NCI-H128 (cell line): ENCODE measurements at regions not wholly inside any gene's neighbourhood (a gene's known extent, or its start where the extent isn't known, plus 50 kb on each side); places are given as distances from the start of the nearest gene placed in this dataset.

ENCODE experiments used
- DNase-seq: peaks from one replicate; lab custom pipeline; 2025; ENCODE audit not compliant: unreplicated experiment; lab: John Stamatoyannopoulos, UW

DNA sequence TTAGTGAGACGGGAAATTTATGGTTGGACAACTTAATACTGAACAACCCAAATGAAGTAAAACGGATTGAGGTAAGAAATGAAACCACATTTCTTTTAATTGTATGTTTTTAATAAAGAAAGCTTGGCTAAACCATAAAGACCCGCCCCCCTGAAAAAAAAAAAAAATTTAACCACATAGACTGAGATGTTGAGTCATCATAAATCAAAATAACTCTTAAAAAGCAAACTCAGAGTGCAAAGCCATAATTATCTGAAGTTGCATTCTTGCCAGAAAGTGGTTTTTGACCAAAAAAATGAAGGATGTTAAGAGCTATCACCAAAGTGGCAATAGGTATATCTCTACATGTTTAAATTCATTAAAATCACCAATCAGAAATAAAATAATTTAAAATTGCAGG lies 101.8 kb upstream of the COL21A1 start:
- DNase-seq = no peak

DNA sequence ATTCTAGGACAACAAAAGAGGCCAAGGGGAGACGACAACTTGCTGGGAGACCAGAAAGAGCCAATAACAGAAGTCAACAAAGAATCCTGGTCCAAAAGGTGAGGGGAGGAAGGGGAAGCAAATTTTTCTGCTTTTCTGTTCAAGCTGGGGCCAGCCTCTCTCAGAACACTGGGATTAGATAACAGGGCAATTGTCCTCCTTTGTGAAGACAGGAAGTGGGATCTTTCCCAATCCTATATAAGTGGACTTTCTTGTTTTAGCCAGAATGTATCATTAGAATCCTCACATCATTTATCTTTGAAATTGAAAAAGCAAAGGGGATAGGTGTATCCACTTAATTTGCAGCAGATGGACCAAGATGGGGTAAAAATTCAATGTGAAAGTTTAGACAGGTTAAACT lies 101.2 kb upstream of the COL21A1 start:
- DNase-seq = no peak

DNA sequence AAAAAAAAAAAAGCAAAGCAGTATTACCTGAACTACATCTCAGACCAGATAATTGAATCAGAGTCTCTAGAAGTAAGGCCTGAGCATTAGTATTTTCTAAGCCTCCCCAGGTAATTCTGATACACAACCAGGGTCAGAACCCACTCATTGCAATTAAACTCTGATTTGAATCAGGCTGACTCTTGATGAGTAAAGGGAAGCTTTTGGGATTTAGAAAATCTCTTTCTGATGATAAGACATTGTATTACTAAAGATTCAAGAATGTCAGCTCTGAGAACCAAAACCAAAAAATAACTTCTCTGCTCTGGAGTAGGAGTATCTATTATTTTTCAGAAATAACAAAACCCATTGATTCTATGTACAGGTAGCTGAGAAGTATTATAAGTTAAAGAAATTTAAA lies 100.1 kb upstream of the COL21A1 start:
- no peak for DNase-seq

DNA sequence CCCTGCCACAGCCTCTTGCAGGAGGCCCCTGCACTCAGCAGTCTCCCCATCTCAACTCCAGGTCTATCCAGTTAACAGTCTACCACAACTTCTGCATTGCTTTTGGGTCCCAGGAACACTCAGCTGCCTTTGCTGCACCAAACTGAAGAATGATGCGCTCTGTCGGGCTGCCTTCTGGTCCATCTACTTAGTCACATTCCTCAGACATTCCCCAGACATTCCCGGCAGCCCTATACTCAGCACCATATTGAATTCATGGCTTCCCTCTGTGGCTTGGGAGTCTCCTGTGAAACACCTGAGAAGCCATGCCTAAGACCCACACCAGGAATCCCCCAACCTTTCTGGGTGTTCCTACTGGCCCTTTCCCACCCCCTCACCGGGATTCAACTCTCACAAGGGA lies 99.6 kb upstream of the COL21A1 start:
- no peak for DNase-seq

DNA sequence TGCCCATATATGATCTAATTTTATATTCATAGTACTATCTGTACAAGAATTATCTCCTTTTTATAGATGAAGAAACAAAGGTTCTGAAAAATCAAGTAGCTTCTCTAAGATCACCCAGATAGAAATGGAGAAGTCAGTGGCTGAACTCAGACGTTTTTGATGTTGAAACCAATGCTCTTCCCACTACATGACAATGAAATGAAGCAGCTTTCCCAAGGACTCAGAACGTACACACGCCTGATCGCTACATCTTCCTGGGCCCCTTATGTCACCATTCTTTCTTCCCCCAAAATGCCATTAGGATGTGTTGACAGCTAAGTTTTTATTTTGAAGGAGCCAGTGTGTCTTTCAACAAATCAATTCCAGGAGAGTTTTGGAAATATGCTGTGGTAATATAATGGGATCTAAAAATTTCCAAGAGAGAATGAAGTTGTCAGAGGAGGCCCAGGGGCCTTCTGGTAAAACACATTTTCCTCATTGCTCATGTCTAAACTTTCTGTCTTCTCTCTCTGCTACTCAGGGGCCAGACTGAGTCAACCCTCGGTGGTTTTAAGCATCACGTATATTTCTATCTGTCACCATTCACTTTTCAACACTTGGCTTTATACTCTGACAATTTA lies 98.1 kb upstream of the COL21A1 start:
- DNase-seq = no peak

DNA sequence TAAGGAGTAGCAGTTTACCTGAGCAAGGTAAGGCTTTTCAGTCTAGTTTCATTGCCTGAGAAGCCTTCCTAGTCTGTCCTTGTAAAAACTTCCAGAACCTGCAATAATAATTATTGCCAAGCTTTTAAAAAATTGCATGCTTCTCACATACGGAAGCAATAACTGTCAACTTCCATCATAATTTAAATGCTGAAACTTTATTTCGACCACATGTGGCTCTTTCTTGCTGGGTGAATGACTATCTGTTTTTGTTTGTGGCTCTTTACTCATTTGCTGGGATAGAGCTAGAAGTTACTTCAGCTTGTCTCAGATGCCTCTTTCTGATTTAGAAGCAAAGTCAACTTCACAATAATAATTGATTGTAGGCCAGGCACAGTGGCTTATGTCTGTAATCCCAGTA lies 95.9 kb upstream of the COL21A1 start:
- no peak for DNase-seq

DNA sequence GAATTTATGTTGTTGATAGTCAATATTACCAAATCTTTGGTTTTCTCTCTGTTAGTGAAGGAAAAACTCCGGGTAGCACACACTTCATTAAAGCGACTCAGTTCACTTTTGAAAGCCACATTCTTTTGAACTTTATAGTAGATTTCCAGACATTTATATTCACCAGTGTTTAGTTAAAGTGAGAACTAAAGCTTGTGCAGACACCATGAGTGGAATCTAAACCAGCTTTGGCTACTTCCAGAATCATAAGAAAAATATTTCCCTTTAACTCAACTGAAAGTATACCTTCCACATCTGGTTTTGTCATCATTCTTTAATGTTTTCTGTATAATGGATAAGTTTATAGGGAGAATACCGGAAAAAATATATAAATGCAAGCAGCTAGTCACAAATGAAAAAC lies 92.1 kb upstream of the COL21A1 start:
- DNase-seq = no peak

DNA sequence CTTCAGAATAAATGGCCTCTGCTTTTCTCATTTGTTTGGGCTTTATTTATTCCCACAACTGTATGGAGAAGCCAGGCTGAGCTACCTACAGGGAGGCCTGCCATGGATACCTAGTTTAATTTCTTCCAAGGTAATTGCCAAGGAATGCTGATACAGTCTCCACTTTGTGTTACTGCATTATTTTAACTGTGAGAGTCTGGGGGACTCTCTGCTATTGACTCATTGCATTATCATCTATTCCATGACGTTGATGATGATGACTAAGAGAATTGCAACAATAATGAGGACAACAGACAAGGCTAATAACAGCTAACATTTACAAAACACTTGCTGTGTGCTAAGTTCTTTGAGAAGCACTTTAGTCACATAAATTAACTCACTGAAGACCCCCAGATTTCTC lies 88.3 kb upstream of the COL21A1 start:
- DNase-seq = no peak

DNA sequence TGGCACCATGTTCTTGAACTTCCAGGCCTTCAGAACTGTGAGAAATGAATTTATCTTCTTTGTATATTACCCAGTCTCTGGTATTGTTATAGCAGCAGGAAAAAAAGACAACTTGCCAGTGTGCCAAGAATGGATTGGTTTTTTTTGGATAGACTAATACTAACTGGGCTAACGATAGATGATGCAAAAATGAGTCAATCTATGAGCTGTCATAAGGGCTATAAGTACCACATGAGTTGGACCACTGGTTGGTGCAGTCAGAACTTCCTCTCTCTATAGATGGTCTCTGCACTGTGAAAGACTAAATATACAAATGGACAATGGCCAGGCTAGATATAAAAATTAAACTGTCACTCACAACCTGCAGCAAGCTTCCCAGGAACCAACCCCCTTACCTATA lies 87.6 kb upstream of the COL21A1 start:
- DNase-seq = no peak

DNA sequence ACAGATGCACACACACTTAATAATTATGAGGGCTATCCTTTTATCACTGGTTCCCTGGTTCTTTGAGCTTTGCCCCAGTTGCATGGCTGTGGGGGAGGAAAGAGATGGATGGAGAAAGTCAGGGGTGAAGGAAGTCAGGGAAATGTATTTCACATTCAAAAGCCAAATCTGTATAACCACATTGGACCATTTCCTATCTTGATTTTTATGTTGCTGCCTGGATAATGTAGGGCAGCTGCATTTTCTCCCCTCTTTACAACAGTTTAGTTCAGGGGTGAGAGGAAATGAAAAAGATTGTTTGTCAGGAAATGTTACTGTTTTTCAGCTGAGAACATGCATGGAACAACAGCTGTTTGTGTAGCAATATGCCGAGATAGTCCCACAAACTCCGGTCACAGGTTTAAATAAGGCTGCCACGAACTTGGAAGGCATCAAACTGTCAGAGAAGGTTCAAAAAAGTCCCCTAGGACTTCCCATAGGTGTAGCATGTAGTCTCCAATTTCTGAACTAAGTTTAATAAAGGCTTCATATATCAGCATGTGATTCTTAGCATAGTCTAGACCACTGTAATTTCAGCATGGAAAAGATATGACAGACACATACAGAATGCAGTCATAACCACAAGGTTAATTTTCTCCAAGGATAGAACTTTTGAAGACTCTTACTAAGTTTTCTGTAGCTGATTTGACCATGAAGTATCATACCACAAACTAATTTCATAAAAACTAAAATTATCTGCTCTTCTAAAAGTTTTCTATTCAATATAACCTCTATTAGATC lies 82.1 kb upstream of the COL21A1 start:
- no peak for DNase-seq

DNA sequence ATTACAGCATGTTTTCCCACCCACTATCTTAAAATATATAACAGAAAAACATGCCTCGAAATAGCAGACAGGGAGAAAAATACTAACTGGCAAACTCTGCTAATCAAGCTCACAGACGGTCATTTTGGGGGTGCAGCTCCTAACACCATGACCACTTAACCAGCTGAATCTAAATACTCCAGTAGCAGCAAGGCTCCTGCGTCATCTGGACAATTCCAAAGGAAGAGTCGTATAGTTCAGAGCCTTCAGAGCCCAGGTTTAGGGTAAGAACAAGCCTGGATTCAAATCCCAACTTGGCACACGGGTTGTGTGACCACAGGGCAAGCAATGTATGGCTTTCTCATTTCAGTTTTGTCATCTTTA lies 81.3 kb upstream of the COL21A1 start:
- DNase-seq = no peak

DNA sequence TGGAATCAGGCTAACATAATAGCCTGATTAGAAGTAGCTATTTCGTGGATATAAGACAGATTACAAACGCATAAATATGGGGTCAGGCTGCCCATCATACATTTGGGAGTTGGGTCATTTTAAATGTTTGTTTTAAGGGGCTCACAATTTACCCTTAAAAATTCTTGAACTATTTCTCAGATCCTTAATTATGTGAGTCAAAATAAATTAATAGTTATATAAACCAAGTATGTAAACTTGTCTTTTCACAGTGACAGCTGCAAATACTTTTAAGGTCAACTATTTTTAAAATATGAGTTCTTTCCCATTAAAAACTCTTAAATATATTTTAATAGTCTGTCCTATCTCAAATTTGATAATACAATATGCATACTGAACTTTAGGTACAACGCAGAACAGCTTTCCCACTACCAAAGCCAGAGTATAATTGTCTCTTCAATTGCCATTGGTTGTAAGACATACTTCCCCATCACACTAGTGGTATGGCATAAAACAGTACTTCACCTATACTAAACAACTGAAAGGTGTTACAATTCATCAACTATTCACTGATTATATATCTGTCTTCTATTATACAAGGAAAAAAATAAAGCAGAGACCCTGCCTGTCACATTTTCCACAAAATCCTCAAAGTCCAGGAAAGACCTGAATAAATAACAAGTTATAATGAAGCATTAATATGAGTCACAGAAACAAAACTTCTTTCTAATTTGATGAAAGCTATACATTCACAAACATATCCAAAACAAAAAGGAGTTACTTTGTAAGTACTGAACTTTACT lies 80.8 kb upstream of the COL21A1 start:
- DNase-seq = no peak

DNA sequence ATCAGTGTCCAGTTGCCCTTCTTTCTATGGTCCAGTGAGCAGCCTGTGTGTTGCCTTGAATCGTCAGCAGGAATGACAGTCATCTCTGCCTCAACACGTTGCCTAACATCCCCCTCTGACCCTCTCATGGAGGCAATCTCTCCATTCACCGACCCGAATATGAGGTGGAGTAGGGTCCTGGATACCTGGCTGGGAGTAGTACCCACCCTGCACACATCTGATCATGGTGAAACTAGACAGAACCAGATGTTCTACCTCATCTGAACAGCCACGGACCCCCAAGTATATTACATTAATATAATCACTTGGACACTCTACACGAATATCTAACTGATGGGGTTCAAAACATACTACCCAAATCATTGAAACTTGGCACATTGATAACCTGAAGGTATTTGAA lies 77.0 kb upstream of the COL21A1 start:
- DNase-seq = no peak

DNA sequence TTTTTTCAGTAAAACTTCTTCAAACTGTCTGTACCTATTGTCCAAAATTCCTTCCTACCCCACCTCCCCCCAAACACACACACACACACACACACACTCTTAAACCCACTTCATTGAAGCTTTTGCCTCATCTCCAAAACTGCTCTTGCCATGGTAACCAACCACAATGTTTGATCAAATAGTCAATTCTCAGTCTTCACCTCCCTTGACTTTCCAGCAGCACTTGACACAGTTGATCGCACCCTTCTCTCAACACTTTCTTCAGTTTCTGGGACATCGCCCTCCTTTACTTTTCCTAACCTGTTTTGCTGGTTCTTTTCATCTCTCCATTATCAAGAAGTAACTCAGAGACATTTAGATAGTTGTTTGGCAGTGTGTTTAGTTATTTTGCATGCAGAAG lies 71.5 kb upstream of the COL21A1 start:
- DNase-seq = no peak

DNA sequence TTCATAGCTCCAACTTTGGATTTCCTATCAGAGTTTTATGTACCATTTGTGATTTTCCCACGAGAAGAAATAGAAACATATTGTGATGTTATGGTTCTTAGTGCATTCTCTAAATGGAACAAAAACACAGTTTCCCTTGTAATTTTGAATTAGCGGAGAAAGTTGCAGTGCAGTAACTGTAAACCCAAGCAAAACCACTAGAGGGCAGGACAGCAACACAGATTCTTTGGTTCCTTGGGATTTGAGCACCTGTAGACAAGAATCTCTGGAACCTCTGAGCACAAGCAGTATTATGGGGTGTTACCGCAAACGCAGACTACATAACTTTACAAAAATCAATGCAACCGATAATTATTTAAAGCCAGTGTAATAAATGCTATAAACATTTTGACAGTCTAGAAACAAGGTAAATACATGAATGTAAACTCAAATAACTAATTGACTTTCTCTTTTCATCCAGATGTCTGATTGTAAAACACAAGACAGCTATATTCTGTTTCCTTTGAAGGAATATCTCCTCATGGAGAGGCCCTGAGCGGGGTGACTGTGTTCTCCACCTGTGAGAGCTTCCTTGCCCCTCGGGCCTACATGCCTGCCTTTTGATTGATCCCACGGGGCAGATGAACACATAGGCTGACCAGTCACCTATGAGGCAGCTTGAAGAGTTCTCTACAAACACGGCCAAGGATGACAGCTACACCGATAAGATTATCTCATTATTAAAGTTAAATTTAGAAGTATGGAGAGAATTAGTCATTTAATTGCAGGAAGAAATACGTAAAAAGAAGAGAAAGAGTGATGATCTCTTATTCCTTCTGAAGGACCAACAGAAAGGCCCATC lies 67.5 kb upstream of the COL21A1 start:
- DNase-seq = no peak

DNA sequence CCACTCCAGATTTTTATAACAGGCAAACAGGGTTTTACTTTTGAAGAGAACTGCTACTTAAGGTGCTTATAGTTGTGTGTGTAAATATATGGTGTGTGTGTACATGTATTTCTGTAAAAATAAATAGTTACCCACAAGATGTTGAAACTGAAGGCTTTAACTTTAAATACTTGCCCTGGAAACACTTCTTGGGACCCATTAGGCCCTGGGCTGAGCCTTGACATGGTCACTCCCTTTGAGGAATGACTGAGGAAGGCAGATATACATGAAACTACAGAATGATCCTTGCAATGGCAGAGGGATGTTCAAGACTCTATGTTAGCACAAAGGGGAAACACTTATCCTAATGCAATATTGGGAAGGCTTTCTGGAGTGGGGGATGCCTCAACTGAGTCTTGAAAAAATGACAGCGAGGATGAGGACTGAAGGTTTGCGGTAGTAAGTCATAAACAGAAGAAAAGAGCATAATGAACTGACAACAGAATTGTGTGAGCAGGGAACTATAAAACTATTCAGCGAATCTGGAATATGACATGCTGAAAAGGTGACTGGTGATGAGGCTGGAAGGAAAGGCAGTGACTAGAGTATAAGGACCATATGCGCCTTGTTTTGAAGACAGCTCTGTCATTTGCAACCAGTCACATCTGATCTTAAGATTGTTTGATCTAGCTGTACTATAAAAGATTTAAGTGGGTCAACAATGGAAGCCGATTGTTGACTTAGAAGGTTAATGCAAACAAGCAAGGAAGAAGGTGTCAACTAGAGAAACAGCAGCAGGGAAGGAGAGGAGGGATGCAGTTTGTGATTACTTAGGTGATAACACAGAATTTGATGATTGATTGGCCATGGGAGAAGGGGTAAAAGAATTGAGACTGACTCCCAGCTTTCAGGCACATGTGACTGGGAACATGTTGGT lies 64.4 kb upstream of the COL21A1 start:
- DNase-seq = no peak

DNA sequence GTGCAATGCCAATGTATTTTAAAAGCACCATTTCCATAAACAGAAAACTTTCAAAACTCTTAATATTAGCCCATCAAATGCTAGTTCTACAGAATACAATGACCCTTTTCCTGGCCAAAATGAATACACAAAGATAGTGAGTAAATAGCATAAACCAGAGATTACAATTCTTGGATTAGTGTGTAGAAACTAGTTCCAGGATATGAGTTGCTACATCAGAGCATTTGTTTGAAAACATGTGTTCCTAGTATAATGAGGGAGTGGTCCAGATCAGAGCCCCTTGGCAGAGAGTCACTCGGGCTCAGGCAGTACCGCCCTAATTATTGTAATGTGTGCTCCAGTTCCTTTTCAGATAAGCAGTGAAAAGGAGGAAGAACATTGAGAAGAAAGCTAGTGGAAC lies 63.7 kb upstream of the COL21A1 start:
- DNase-seq = no peak

DNA sequence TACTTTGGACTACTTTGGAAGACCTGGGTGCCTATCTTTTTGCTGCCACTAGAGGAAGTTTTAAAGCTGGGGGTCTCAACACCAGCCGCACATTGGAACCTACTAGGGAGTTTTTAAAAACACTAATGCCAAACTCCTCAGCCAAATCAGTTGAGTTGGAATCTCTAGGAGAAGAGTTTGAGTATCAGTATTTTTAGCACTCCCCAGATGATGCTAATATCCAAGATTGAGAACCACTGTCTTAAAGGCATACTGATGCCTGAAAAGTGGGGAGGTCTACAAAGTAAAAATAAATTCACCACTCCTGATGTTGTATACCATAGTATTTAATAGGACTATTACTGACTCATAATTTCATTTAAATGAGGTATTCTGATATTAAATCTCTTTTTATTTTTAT lies 62.9 kb upstream of the COL21A1 start:
- DNase-seq = no peak

DNA sequence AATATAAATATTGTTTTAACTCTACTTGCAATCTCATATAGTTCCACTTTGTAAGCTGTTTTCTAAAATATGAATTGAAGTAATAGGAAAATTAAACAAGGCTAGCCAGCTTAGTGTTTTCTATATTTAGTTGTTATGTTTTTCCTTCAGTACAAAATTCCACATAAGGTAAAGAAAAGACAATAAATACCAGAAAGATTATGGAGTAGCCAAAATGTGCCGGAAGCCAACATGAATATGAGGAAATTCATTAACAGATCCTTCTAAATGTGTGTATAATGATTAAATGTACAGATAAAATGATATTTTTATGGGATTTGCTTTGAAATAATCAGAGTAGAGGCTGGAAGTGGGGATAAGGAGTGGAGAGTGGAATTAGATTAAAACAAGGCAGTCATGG lies 52.5 kb upstream of the COL21A1 start:
- DNase-seq = no peak
